Keratinocyte (primary cell): ENCODE measurements at regions not wholly inside any gene's neighbourhood (a gene's known extent, or its start where the extent isn't known, plus 50 kb on each side); places are given as distances from the start of the nearest gene placed in this dataset.

ENCODE experiments used
- DNase-seq: peaks from one replicate; pipeline ENCODE4 v3.0.0-alpha.2; 2011; ENCODE audit warnings: low read depth, missing footprints, low spot score
- FAIRE-seq: peaks from 2 replicates; lab custom pipeline; 2011; peaks lifted over from hg19 to GRCh38; lab: Jason Lieb, UNC
- H2AFZ ChIP-seq: 2 replicates; pipeline ENCODE4 v1.6.0; 2012; ENCODE audit warnings: low read length, control low read depth, inconsistent platforms; ENCODE audit not compliant: control insufficient read depth
- H3K27ac ChIP-seq: 2 replicates; pipeline ENCODE4 v1.5.1; 2011; ENCODE audit warnings: low read length; ENCODE audit not compliant: control insufficient read depth, insufficient read depth
- H3K27me3 ChIP-seq: 3 replicates; pipeline ENCODE4 v1.6.0; 2011; ENCODE audit warnings: low read length; ENCODE audit not compliant: control insufficient read depth, insufficient read depth; ENCODE audit errors: extremely low read depth
- H3K36me3 ChIP-seq, 2 experiments: 2 replicates in 1 of 2; 3 replicates in 1 of 2; pipeline ENCODE4 v1.5.1; 2011; ENCODE audit warnings: low read length in 2 of 2, mild to moderate bottlenecking in 1 of 2; ENCODE audit not compliant: control insufficient read depth in 2 of 2, insufficient read depth in 2 of 2; ENCODE audit errors: extremely low read depth in 1 of 2
- H3K4me1 ChIP-seq: 3 replicates; pipeline ENCODE4 v1.5.1; 2011; ENCODE audit warnings: low read length; ENCODE audit not compliant: control insufficient read depth, insufficient read depth; ENCODE audit errors: extremely low read depth
- H3K4me2 ChIP-seq: 3 replicates; pipeline ENCODE4 v1.6.0; 2011; ENCODE audit warnings: low read depth, low read length; ENCODE audit not compliant: control insufficient read depth, insufficient read depth; ENCODE audit errors: extremely low read depth
- H3K4me3 ChIP-seq, 3 experiments: fragments of 200-600 bp in 1 of 3; sonication (generic) in 1 of 3; 2 replicates in 2 of 3; 3 replicates in 1 of 3; pipeline ENCODE4 v1.5.1; 2011 to 2016; ENCODE audit warnings: low read length in 3 of 3, mild to moderate bottlenecking in 3 of 3, control low read depth in 2 of 3, inconsistent platforms in 1 of 3, low read depth in 1 of 3, mixed read lengths in 1 of 3, mixed run types in 1 of 3, moderate library complexity in 1 of 3; ENCODE audit not compliant: control insufficient read depth in 2 of 3, insufficient read depth in 2 of 3; ENCODE audit errors: extremely low read depth in 1 of 3
- H3K79me2 ChIP-seq: 2 replicates; pipeline ENCODE4 v1.6.0; 2012; ENCODE audit warnings: low read length; ENCODE audit not compliant: control insufficient read depth, insufficient read depth
- H3K9ac ChIP-seq: 3 replicates; pipeline ENCODE4 v1.6.0; 2011; ENCODE audit warnings: low read length; ENCODE audit not compliant: control insufficient read depth, insufficient read depth; ENCODE audit errors: extremely low read depth
- H3K9me1 ChIP-seq: 3 replicates; pipeline ENCODE4 v1.6.0; 2011; ENCODE audit warnings: low read length; ENCODE audit not compliant: control insufficient read depth, insufficient read depth; ENCODE audit errors: extremely low read depth
- H3K9me3 ChIP-seq: 2 replicates; pipeline ENCODE4 v1.5.1; 2012; ENCODE audit warnings: low read depth, low read length; ENCODE audit not compliant: control insufficient read depth
- H4K20me1 ChIP-seq: 3 replicates; pipeline ENCODE4 v1.6.0; 2011; ENCODE audit warnings: low read length; ENCODE audit not compliant: control insufficient read depth, insufficient read depth; ENCODE audit errors: extremely low read depth
- EZH2 ChIP-seq: IDR thresholded peaks from one replicate; pipeline ENCODE4 v1.6.1; 2012; ENCODE audit warnings: inconsistent platforms, mild to moderate bottlenecking, low read length, moderate library complexity
- dilution Hi-C: fragments of 300-500 bp; cut with MboI; formaldehyde crosslinking; loops from one replicate; pipeline ENCODE4 v1.7.0; 2020; ENCODE audit warnings: low sequenced_read_pairs; ENCODE audit not compliant: extremely low pct_ligation_motif_present
- TF ChIP-seq, protein P1 (sequence below), 3 experiments: IDR thresholded peaks in 1 of 3; conservative IDR thresholded peaks in 1 of 3; optimal IDR thresholded peaks in 1 of 3; 2 replicates in 2 of 3; 3 replicates in 1 of 3; pipeline versions ENCODE3 to v1.5.1; 2011; ENCODE audit warnings: low read length in 3 of 3, mild to moderate bottlenecking in 3 of 3, moderate library complexity in 2 of 3, control low read depth in 1 of 3, inconsistent platforms in 1 of 3; ENCODE audit not compliant: insufficient read depth in 2 of 3; ENCODE audit errors: extremely low read depth in 1 of 3

DNA sequence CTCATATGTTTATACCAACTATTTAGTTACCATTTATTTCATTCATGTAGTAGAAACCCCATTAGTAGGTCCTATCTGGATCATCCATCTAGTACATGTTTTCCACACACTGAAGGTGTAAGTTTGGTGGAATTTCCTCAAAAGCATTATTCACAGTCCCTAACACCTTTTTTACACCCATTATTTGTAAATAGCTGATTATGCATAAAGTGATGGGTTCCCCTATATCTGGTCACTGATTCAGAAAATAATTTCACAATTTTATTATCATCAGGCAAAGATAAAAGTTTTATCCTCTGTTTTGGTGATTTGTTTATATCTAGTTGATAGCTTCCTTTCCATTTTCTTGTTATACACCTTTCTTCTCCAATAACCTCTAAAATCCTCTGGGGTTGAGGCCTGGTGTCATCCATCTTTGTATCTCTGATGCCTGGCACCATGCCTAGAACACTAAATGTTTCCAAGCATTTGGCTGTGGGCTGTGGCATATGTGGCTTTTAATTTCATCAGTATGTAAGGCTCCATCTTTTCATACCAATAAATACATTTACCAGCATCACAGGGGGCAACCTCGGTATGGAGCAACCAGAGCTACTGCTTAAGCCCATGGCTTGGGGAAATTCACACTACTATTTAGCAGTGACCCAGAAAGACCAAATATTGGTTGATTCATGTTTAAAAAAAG, 1089.5 kb upstream of the LRRN3 start:
- Histone ChIP-seq H3K9ac (no peak overlapping the region), H3K9me3 (no peaks in the 10 kb centered on the region), H4K20me1 (no peaks in the 10 kb centered on the region), H3K27ac (no peak overlapping the region), H2AFZ (no peak overlapping the region), H3K4me3 (no peak overlapping the region), H3K9me1 (no peaks in the 10 kb centered on the region), H3K36me3 (no peaks in the 10 kb centered on the region), H3K27me3 (no peaks in the 10 kb centered on the region), H3K4me1 (no peaks in the 10 kb centered on the region), H3K79me2 (no peaks in the 10 kb centered on the region), H3K4me2 (no peak overlapping the region)
- FAIRE-seq, result no peak
- DNase-seq, result no peak
- TF ChIP-seq, protein P1, sequence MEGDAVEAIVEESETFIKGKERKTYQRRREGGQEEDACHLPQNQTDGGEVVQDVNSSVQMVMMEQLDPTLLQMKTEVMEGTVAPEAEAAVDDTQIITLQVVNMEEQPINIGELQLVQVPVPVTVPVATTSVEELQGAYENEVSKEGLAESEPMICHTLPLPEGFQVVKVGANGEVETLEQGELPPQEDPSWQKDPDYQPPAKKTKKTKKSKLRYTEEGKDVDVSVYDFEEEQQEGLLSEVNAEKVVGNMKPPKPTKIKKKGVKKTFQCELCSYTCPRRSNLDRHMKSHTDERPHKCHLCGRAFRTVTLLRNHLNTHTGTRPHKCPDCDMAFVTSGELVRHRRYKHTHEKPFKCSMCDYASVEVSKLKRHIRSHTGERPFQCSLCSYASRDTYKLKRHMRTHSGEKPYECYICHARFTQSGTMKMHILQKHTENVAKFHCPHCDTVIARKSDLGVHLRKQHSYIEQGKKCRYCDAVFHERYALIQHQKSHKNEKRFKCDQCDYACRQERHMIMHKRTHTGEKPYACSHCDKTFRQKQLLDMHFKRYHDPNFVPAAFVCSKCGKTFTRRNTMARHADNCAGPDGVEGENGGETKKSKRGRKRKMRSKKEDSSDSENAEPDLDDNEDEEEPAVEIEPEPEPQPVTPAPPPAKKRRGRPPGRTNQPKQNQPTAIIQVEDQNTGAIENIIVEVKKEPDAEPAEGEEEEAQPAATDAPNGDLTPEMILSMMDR (optimal IDR thresholded peaks at IDR 0.05 in 1 of 3, IDR thresholded peaks at IDR 0.05 in 1 of 3, conservative IDR thresholded peaks at IDR 0.05 in 1 of 3; ENCODE audit: extremely low read depth in 1 of 3, insufficient read depth in 2 of 3, low read length in 3 of 3), result no peak
- TF ChIP-seq EZH2, result no peak
- dilution Hi-C loops, result no loop called here

- FAIRE-seq, result peak; percentile 17
- Histone ChIP-seq H3K9me3 (no peaks in the 10 kb centered on the region), H3K9me1 (no peaks in the 10 kb centered on the region), H2AFZ (no peak overlapping the region), H3K4me1 (peaks cover 4% of the 10 kb centered on the region), H3K27ac (no peak overlapping the region), H3K4me2 (no peak overlapping the region), H3K36me3 (no peaks in the 10 kb centered on the region), H3K9ac (no peak overlapping the region), H3K27me3 (no peaks in the 10 kb centered on the region), H4K20me1 (no peaks in the 10 kb centered on the region), H3K79me2 (no peaks in the 10 kb centered on the region), H3K4me3 (no peak overlapping the region)
- dilution Hi-C loops, result no loop called here
- DNase-seq, result no peak
- TF ChIP-seq, protein P1 (optimal IDR thresholded peaks at IDR 0.05 in 1 of 3, IDR thresholded peaks at IDR 0.05 in 1 of 3, conservative IDR thresholded peaks at IDR 0.05 in 1 of 3; ENCODE audit: extremely low read depth in 1 of 3, insufficient read depth in 2 of 3, low read length in 3 of 3), result no peak
- TF ChIP-seq EZH2, result no peak
These were observed 1087.1 kb upstream of the LRRN3 start for GRCh38 chr7:110003827-110004226.
